Ectodermal cell (in vitro differentiated cells): ENCODE measurements at regions not wholly inside any gene's neighbourhood (a gene's known extent, or its start where the extent isn't known, plus 50 kb on each side); places are given as distances from the start of the nearest gene placed in this dataset.

Source experiments
- H3K27ac ChIP-seq: 2 replicates; pipeline ENCODE4 v1.7.0; 2013; ENCODE audit warnings: mild to moderate bottlenecking, low read depth, low read length; ENCODE audit not compliant: insufficient read depth, poor library complexity, severe bottlenecking
- H3K27me3 ChIP-seq: 2 replicates; pipeline ENCODE4 v1.7.0; 2013; ENCODE audit warnings: mild to moderate bottlenecking, low read length; ENCODE audit not compliant: insufficient read depth, control insufficient read depth, poor library complexity, severe bottlenecking
- H3K36me3 ChIP-seq: one replicate; pipeline ENCODE4 v1.7.0; 2013; ENCODE audit warnings: low read length; ENCODE audit not compliant: control insufficient read depth, insufficient read depth
- H3K4me1 ChIP-seq: one replicate; pipeline ENCODE4 v1.7.0; 2013; ENCODE audit warnings: low read length; ENCODE audit not compliant: control insufficient read depth, insufficient read depth
- H3K4me3 ChIP-seq: 2 replicates; pipeline ENCODE4 v1.7.0; 2013; ENCODE audit warnings: low read depth, low read length, control low read depth; ENCODE audit not compliant: insufficient read depth
- H3K9me3 ChIP-seq: 2 replicates; pipeline ENCODE4 v1.7.0; 2013; ENCODE audit warnings: mild to moderate bottlenecking, low read length, moderate library complexity; ENCODE audit not compliant: control insufficient read depth
- WGBS, 2 experiments: methylation state at CpG; one replicate each; pipeline ENCODE4 v1.1.7; 2013; ENCODE audit warnings: missing lambda C conversion rate in 2 of 2; 5-methylcytosine and 5-hydroxymethylcytosine counted together

DNA sequence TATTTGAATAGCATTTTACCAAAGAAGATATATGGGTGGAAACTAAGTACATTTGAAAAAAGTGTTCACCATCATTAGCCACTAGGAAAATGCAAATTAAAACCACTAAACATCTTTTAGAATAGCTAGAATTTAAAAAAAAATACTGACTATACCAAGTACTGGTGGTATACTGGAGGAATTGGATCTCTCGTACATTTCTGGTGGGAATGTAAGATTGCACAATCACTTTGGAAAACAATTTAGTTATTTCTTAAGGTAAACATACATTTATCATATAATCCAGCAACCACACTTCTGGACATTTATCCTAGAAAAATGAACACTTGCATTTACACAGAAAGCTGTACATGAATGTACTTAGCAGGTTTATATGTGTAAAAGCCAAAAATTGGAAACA lies 303.5 kb downstream of the MID1IP1 start:
- WGBS, 2 experiments: no CpG with 5 or more reads among the region's 1 CpG
- no peaks in the 10 kb centered on the region for H3K27me3 ChIP-seq
- H3K9me3 ChIP-seq: no peaks in the 10 kb centered on the region
- no peaks in the 10 kb centered on the region for H3K4me1 ChIP-seq
- H3K4me3 ChIP-seq: no peak overlapping the region
- no peak overlapping the region for H3K27ac ChIP-seq
- no peaks in the 10 kb centered on the region for H3K36me3 ChIP-seq

DNA sequence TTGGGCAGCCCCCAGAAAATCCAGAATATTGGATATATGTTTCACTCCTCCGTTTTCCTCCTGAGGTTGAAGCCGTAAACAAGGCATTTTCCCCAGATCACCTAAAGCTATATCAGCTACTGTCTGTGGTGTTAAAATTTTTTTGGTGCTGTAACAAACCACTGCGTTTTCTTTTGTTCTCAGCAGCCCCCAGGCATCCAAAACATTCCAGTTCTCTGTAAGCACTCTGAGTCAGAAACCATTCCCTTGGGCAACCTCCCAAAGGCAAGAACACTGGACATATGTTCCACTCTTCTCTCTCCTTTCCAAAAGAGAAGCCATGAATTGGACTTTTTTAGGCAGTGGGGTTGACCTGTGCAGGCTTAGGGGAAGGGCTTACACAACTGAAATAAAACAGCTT lies 310.9 kb downstream of the MID1IP1 start:
- H3K27me3 ChIP-seq: no peaks in the 10 kb centered on the region
- H3K27ac ChIP-seq: no peak overlapping the region
- H3K9me3 ChIP-seq: no peaks in the 10 kb centered on the region
- WGBS, 2 experiments: 96 to 100% methylated on average over 2 to 3 of the region's 3 CpGs
- no peak overlapping the region for H3K4me3 ChIP-seq
- H3K4me1 ChIP-seq: no peaks in the 10 kb centered on the region
- no peaks in the 10 kb centered on the region for H3K36me3 ChIP-seq

DNA sequence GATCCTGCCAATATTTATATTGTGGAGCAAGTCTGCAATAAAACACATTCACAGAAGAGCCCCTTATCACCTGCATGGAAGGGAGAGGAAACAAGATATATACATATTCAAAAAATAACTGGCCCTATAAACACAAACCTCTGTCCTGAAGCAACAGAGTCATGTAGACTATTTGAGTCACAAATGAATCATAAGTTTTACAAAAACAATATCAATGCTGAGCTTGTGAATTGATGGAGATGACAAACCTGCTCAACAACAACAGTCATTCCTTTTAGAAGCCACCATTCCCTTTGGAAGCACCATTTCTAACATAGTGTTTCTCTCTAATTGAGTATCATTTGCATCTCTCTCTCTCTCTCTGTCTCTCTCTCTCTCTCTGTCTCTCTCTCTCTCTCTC lies 313.9 kb downstream of the MID1IP1 start:
- no peaks in the 10 kb centered on the region for H3K4me1 ChIP-seq
- no peak overlapping the region for H3K4me3 ChIP-seq
- no peaks in the 10 kb centered on the region for H3K9me3 ChIP-seq
- no peak overlapping the region for H3K27ac ChIP-seq
- H3K36me3 ChIP-seq: no peaks in the 10 kb centered on the region
- H3K27me3 ChIP-seq: no peaks in the 10 kb centered on the region

DNA sequence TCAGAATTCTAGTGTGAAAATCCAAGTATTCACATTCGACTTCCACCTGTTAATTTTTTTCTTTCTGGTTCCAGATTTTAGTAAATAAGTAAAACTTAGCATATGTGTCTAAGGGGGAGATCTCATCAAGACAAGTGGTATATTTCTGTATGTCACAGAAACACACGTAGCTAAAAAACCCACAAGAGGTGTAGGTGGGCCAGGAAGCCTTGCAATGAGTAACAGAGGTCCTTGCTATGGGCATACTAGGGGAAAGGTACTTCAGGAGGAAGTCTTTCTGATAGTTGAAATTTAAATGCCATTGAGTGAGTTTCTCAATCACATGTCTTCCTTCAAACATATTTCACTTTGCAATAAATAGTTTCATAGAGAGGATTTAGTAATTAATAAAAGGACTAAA lies 315.8 kb downstream of the MID1IP1 start:
- WGBS, 2 experiments: 100% methylated on average over 1 to 2 of the region's 2 CpGs
- H3K27ac ChIP-seq: no peak overlapping the region
- no peaks in the 10 kb centered on the region for H3K27me3 ChIP-seq
- no peaks in the 10 kb centered on the region for H3K9me3 ChIP-seq
- H3K4me3 ChIP-seq: no peak overlapping the region
- no peaks in the 10 kb centered on the region for H3K4me1 ChIP-seq
- H3K36me3 ChIP-seq: no peaks in the 10 kb centered on the region

DNA sequence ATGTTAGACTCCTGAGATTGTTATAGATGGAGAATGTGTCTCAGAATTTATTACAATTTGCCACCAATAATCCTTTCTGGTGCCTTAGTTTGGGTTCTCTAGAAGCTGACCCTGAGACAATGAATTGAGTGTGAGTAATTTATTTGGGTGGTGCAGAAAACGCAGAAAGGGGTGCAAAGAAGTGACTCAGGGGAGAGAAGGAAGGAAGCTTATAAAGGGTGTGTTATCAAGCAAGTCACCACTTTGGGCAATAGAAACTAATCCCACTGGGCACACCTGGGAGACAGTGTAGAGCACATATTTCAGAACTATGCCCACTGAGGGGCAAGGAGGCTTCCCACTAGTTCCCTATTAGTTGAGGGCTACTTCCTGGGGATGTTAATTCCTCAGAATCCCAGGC lies 320.6 kb downstream of the MID1IP1 start:
- 88 to 100% methylated on average over 1 of the region's 1 CpG for WGBS, 2 experiments
- no peaks in the 10 kb centered on the region for H3K36me3 ChIP-seq

DNA sequence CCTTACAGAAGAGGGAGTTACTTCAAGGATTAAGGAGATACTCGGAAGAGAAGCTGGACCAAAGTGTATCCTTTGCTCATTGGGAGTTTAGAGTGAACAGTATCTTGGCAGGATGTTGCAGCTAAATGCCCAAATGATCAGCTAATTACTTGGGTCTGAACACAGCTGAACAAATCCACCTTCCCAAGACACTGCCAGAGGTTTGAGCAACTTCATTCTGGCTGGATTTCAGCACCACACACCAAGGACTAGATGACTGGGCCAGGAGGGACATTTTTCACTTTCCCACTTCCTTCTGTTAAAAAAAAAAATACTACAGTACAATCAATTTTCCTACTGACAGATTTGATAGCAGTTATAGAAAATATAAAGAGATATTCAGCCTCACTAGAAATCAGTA lies 324.6 kb downstream of the MID1IP1 start:
- Histone ChIP-seq H3K4me1 (no peaks in the 10 kb centered on the region), H3K27ac (no peak overlapping the region), H3K27me3 (no peaks in the 10 kb centered on the region), H3K36me3 (no peaks in the 10 kb centered on the region), H3K4me3 (no peak overlapping the region), H3K9me3 (no peaks in the 10 kb centered on the region)
- WGBS, 2 experiments: 82 to 83% methylated on average over 1 of the region's 1 CpG

More for the DNA sequence above, 320.6 kb downstream of the MID1IP1 start:
- Histone ChIP-seq H3K4me3 (no peak overlapping the region), H3K27ac (no peak overlapping the region), H3K4me1 (no peaks in the 10 kb centered on the region), H3K27me3 (no peaks in the 10 kb centered on the region), H3K9me3 (no peaks in the 10 kb centered on the region)

DNA sequence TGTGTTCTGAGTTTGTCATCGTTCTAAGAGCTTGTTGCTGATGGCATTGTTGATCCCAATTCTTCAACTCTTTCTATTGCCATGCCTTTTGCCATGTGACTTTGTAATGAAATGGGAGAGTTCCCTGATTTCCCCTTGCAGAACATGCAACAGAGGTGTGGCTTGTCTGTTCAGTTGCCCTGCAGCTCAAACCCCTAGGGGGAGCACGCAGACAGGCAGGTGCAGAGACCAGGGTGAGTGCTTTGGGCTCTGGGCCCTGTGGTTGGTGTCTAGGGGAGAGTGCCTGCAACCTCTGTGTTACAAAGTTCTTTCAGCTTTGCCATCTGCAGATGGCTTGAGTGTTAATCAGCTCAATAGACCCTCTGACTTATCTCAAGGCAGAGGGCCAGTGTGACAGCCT lies 332.7 kb downstream of the MID1IP1 start:
- Histone ChIP-seq H3K4me1 (no peaks in the 10 kb centered on the region), H3K4me3 (no peak overlapping the region), H3K9me3 (no peaks in the 10 kb centered on the region), H3K36me3 (no peaks in the 10 kb centered on the region), H3K27ac (no peak overlapping the region), H3K27me3 (no peaks in the 10 kb centered on the region)
- WGBS, 2 experiments: 48 to 64% methylated on average over 2 of the region's 2 CpGs

DNA sequence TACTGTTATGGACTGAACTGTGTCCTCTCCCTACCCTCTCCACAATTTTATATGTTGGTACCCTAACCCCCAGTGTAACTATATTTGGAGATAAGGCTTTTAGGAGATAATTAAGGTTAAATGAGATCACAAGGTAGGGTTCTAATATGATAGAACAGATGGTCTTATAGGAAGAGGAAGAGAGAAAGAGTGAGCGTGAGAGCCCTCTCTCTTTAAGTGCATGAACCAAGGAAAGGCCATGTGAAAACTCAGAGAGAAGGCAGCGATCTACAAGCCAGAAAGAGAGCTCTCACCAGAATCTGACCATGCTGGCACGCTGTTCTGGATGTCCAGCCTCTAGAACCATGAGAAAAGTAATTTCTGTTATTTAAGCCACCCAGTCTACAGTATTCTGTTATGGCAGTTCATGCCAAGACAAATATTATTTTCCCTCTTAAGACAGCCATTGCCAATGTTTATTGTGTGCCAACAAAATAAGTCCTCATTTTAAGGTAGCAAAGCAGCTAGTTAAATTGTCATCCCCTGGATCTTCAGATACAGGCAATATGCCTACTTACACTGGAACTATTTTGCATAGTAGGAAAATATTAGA lies 336.2 kb downstream of the MID1IP1 start:
- no peaks in the 10 kb centered on the region for H3K4me1 ChIP-seq
- no peaks in the 10 kb centered on the region for H3K36me3 ChIP-seq
- H3K27ac ChIP-seq: no peak overlapping the region
- H3K9me3 ChIP-seq: no peaks in the 10 kb centered on the region
- WGBS, 2 experiments: 87 to 95% methylated on average over 3 of the region's 3 CpGs
- no peaks in the 10 kb centered on the region for H3K27me3 ChIP-seq
- H3K4me3 ChIP-seq: no peak overlapping the region

DNA sequence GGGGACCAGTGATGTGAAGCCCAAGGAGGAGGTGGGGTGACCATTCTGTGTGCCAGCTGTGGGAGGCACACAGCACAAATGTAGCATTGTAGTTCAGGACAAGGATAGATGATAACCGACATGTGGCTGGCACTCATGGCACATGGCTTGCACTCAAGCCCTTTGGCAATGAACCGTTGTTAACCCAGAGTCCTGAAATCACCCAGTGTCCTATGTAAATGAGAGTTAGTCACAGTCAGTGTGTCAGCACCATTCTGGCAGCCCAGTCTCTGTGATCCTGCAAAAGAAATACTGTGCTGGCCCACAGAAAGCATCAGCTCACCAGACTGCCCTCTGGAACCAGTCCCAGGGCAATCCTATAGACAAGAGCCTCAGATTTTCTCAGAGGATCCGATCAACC lies 339.3 kb downstream of the MID1IP1 start:
- Histone ChIP-seq H3K27me3 (no peaks in the 10 kb centered on the region), H3K4me1 (no peaks in the 10 kb centered on the region), H3K9me3 (no peaks in the 10 kb centered on the region), H3K36me3 (no peaks in the 10 kb centered on the region), H3K4me3 (no peak overlapping the region), H3K27ac (no peak overlapping the region)
- WGBS, 2 experiments: 93% methylated on average over 3 of the region's 3 CpGs

DNA sequence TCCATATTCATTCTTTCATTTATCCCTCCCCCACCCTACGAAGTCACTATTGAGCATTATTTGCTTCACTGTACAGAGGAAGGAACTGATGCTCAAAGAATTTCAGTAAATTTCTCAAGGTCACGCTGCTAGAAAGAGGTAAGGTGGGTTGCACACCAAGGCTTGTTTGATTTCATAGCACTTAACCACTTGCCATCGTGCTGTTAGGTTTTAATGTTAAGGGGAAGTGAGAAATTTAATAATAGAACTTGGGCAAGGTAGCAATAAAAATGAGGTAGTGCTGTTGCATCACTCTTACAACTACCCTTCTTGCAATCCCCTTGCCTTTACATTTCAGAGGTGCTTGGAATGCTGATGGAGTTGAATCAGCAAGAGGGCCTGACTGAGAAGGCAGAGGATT lies 343.1 kb downstream of the MID1IP1 start:
- H3K27me3 ChIP-seq: no peaks in the 10 kb centered on the region
- no peaks in the 10 kb centered on the region for H3K4me1 ChIP-seq
- 87 to 96% methylated on average over 2 to 3 of the region's 3 CpGs for WGBS, 2 experiments
- H3K27ac ChIP-seq: no peak overlapping the region
- H3K9me3 ChIP-seq: no peaks in the 10 kb centered on the region
- no peak overlapping the region for H3K4me3 ChIP-seq
- no peaks in the 10 kb centered on the region for H3K36me3 ChIP-seq

DNA sequence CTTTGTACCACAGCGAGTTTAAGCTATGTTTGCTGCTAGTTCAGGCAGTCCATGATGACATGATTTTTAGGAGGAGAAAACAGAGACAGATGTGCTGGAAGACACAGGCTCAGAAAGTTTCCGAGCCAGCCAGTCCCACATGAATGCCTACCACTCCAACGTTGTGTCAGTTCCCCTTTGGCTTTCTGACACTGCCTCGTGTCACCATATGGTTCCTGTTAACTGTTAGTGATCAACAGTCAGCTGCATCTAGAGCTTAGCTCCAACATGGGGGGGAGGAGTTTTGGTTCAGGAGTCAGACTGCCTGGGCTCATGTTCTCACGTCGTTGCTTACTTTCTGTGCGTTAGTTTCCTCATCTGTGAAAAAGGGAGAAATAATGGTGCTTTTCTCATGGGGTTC lies 343.7 kb downstream of the MID1IP1 start:
- Histone ChIP-seq H3K4me3 (no peak overlapping the region), H3K27ac (no peak overlapping the region), H3K9me3 (no peaks in the 10 kb centered on the region), H3K36me3 (no peaks in the 10 kb centered on the region), H3K27me3 (no peaks in the 10 kb centered on the region), H3K4me1 (no peaks in the 10 kb centered on the region)
- 89 to 95% methylated on average over 7 of the region's 7 CpGs for WGBS, 2 experiments
